ENCODE measurements at regions not wholly inside any gene's neighbourhood (a gene's known extent, or its start where the extent isn't known, plus 50 kb on each side); places are given as distances from the start of the nearest gene placed in this dataset.
"Not testable (repeated sequence)": the region's sequence is repeated elsewhere in the genome, so short reads cannot be mapped to it uniquely, and the experiment has no call there.

GRCh38 chr5:155598552-155598951 is 585.0 kb downstream of the KIF4B start:
- no peak for DNase-seq

GRCh38 chr5:155605920-155606319 is 592.4 kb downstream of the KIF4B start:
- DNase-seq = no peak

- DNase-seq = peak in 37 of 58 donors; percentile 1 to 41 (median 6)
These were observed 603.3 kb downstream of the KIF4B start for GRCh38 chr5:155616779-155617392.

GRCh38 chr5:155619688-155620087 is 606.1 kb downstream of the KIF4B start:
- no peak for DNase-seq

- no peak for DNase-seq
These were observed 607.4 kb downstream of the KIF4B start for GRCh38 chr5:155620821-155621410.

GRCh38 chr5:155624597-155625241 is 611.2 kb downstream of the KIF4B start:
- DNase-seq = no peak

- no peak for DNase-seq
These were observed 611.8 kb downstream of the KIF4B start for GRCh38 chr5:155625315-155625714.

GRCh38 chr5:155625897-155626543 is 612.5 kb downstream of the KIF4B start:
- no peak for DNase-seq

- DNase-seq = no peak
These were observed 613.0 kb downstream of the KIF4B start for GRCh38 chr5:155626592-155626991.

GRCh38 chr5:155628346-155628745 is 614.8 kb downstream of the KIF4B start:
- DNase-seq = no peak

GRCh38 chr5:155629597-155629996 is 616.0 kb downstream of the KIF4B start:
- no peak for DNase-seq

GRCh38 chr5:155631116-155631515 is 617.6 kb downstream of the KIF4B start:
- no peak for DNase-seq

GRCh38 chr5:155633338-155633957 is 619.9 kb downstream of the KIF4B start:
- no peak for DNase-seq

- DNase-seq = no peak
These were observed 636.1 kb downstream of the KIF4B start for GRCh38 chr5:155649666-155650065.

- DNase-seq = no peak
These were observed 642.0 kb downstream of the KIF4B start for GRCh38 chr5:155655569-155655968.

- no peak for DNase-seq
These were observed 648.3 kb downstream of the KIF4B start for GRCh38 chr5:155661859-155662258.

GRCh38 chr5:155665361-155665760 is 651.8 kb downstream of the KIF4B start:
- no peak for DNase-seq

- not testable (repeated sequence) for DNase-seq
These were observed 655.0 kb upstream of the SGCD start for GRCh38 chr5:155672001-155672400.

- no peak for DNase-seq
These were observed 650.0 kb upstream of the SGCD start for GRCh38 chr5:155676967-155677366.

GRCh38 chr5:155678371-155678770 is 648.6 kb upstream of the SGCD start:
- DNase-seq = no peak

GRCh38 chr5:155679530-155679929 is 647.4 kb upstream of the SGCD start:
- DNase-seq = no peak

- no peak for DNase-seq
These were observed 642.5 kb upstream of the SGCD start for GRCh38 chr5:155684417-155684816.

Measured in anterior cingulate cortex (tissue), 58 donors.